Mesothelial cell of epicardium (in vitro differentiated cells): ENCODE measurements at regions not wholly inside any gene's neighbourhood (a gene's known extent, or its start where the extent isn't known, plus 50 kb on each side); places are given as distances from the start of the nearest gene placed in this dataset.

Experiments
- DNase-seq, 2 experiments: peaks; one replicate each; pipeline ENCODE4 v3.0.0; 2021; ENCODE audit warnings: low spot score in 2 of 2; ENCODE audit not compliant: unreplicated experiment in 2 of 2
- H3K27ac Mint-ChIP-seq: 2 replicates; pipeline ENCODE4 v1.8.0; 2021; ENCODE audit warnings: mixed read lengths
- H3K27me3 Mint-ChIP-seq: 2 replicates; pipeline ENCODE4 v1.8.0; 2021; ENCODE audit warnings: low read depth, mixed read lengths
- H3K36me3 Mint-ChIP-seq: 2 replicates; pipeline ENCODE4 v1.8.0; 2021; ENCODE audit warnings: mixed read lengths
- H3K4me1 Mint-ChIP-seq: 2 replicates; pipeline ENCODE4 v1.8.0; 2021; ENCODE audit warnings: mixed read lengths
- H3K4me3 Mint-ChIP-seq: 2 replicates; pipeline ENCODE4 v1.8.0; 2021; ENCODE audit warnings: mild to moderate bottlenecking, moderate library complexity, mixed read lengths
- H3K9me3 Mint-ChIP-seq: 2 replicates; pipeline ENCODE4 v1.8.0; 2021; ENCODE audit warnings: mixed read lengths
- CTCF ChIP-seq: fragments of 200-600 bp; sonication (generic); IDR thresholded peaks from one replicate; pipeline ENCODE4 v1.5.0; 2021; ENCODE audit warnings: antibody characterized with exemption; ENCODE audit not compliant: unreplicated experiment

GRCh38 chr4:124583797-124584196 is 128.7 kb downstream of the ANKRD50 start:
- H3K9me3 Mint-ChIP-seq: peaks cover 54% of the 10 kb centered on the region
- H3K4me1 Mint-ChIP-seq: no peaks in the 10 kb centered on the region
- no peak overlapping the region for H3K27ac Mint-ChIP-seq
- peaks cover 26% of the 10 kb centered on the region for H3K36me3 Mint-ChIP-seq
- DNase-seq: no peak
- no peaks in the 10 kb centered on the region for H3K27me3 Mint-ChIP-seq
- TF ChIP-seq CTCF: no peak
- no peak overlapping the region for H3K4me3 Mint-ChIP-seq

GRCh38 chr4:124589786-124590185 is 122.7 kb downstream of the ANKRD50 start:
- Mint-ChIP-seq H3K27me3 (no peaks in the 10 kb centered on the region), H3K27ac (no peak overlapping the region), H3K9me3 (peaks cover 33% of the 10 kb centered on the region), H3K4me1 (no peaks in the 10 kb centered on the region), H3K4me3 (no peak overlapping the region), H3K36me3 (peaks cover 13% of the 10 kb centered on the region)
- DNase-seq: no peak
- no peak for TF ChIP-seq CTCF

- no peak for DNase-seq
- no peak for TF ChIP-seq CTCF
- Mint-ChIP-seq H3K36me3 (peaks cover 13% of the 10 kb centered on the region), H3K27me3 (no peaks in the 10 kb centered on the region), H3K4me1 (no peaks in the 10 kb centered on the region), H3K27ac (no peak overlapping the region), H3K4me3 (no peak overlapping the region), H3K9me3 (peaks cover 27% of the 10 kb centered on the region)
Measured at GRCh38 chr4:124590480-124590879, 122.1 kb downstream of the ANKRD50 start.

- H3K4me3 Mint-ChIP-seq: no peak overlapping the region
- H3K4me1 Mint-ChIP-seq: no peaks in the 10 kb centered on the region
- peaks cover 13% of the 10 kb centered on the region for H3K36me3 Mint-ChIP-seq
- no peak for TF ChIP-seq CTCF
- H3K9me3 Mint-ChIP-seq: peaks cover 21% of the 10 kb centered on the region
- DNase-seq: no peak
- H3K27me3 Mint-ChIP-seq: no peaks in the 10 kb centered on the region
- H3K27ac Mint-ChIP-seq: no peak overlapping the region
Measured at GRCh38 chr4:124591637-124592036, 120.9 kb downstream of the ANKRD50 start.

GRCh38 chr4:124593494-124593893 is 119.0 kb downstream of the ANKRD50 start:
- no peak overlapping the region for H3K27ac Mint-ChIP-seq
- H3K4me3 Mint-ChIP-seq: no peak overlapping the region
- H3K27me3 Mint-ChIP-seq: no peaks in the 10 kb centered on the region
- H3K36me3 Mint-ChIP-seq: peaks cover 2% of the 10 kb centered on the region
- peaks cover 2% of the 10 kb centered on the region for H3K4me1 Mint-ChIP-seq
- no peak for TF ChIP-seq CTCF
- no peak for DNase-seq
- H3K9me3 Mint-ChIP-seq: peaks cover 12% of the 10 kb centered on the region

- Mint-ChIP-seq H3K4me1 (peaks cover 2% of the 10 kb centered on the region), H3K27me3 (no peaks in the 10 kb centered on the region), H3K9me3 (no peaks in the 10 kb centered on the region), H3K4me3 (no peak overlapping the region), H3K36me3 (peaks cover 1% of the 10 kb centered on the region), H3K27ac (no peak overlapping the region)
- DNase-seq: no peak
- TF ChIP-seq CTCF: no peak
Measured at GRCh38 chr4:124594945-124595344, 117.6 kb downstream of the ANKRD50 start.
